Central memory CD4-positive, alpha-beta T cell (primary cell): ENCODE measurements at regions not wholly inside any gene's neighbourhood (a gene's known extent, or its start where the extent isn't known, plus 50 kb on each side); places are given as distances from the start of the nearest gene placed in this dataset.
"Not testable (repeated sequence)": the region's sequence is repeated elsewhere in the genome, so short reads cannot be mapped to it uniquely, and the experiment has no call there.

Experiments
- DNase-seq: peaks from one replicate; pipeline ENCODE4 v3.0.0; 2022

GRCh38 chr7:142495301-142495700 is 237.4 kb upstream of the PRSS58 start:
- DNase-seq, result not testable (repeated sequence)

- DNase-seq, result no peak
Measured at GRCh38 chr7:142494021-142494420, 236.2 kb upstream of the PRSS58 start.

GRCh38 chr7:142488842-142489241 is 231.0 kb upstream of the PRSS58 start:
- no peak for DNase-seq

GRCh38 chr7:142488036-142488633 is 230.3 kb upstream of the PRSS58 start:
- DNase-seq, result no peak

GRCh38 chr7:142487565-142487964 is 229.7 kb upstream of the PRSS58 start:
- DNase-seq, result not testable (repeated sequence)

GRCh38 chr7:142487124-142487523 is 229.3 kb upstream of the PRSS58 start:
- no peak for DNase-seq

GRCh38 chr7:142485617-142486226 is 227.9 kb upstream of the PRSS58 start:
- peak; percentile 19 for DNase-seq

- DNase-seq, result no peak
Measured at GRCh38 chr7:142483659-142484317, 225.9 kb upstream of the PRSS58 start.

GRCh38 chr7:142482891-142483658 is 225.2 kb upstream of the PRSS58 start:
- peak; percentile 44 for DNase-seq

- no peak for DNase-seq
Measured at GRCh38 chr7:142481548-142481947, 223.7 kb upstream of the PRSS58 start.

- DNase-seq, result no peak
Measured at GRCh38 chr7:142478479-142479220, 220.8 kb upstream of the PRSS58 start.

- DNase-seq, result not testable (repeated sequence)
Measured at GRCh38 chr7:142477801-142478200, 219.9 kb upstream of the PRSS58 start.

GRCh38 chr7:142477079-142477651 is 219.3 kb upstream of the PRSS58 start:
- DNase-seq, result no peak

GRCh38 chr7:142476077-142476476 is 218.2 kb upstream of the PRSS58 start:
- DNase-seq, result no peak

- DNase-seq, result no peak
Measured at GRCh38 chr7:142471820-142472219, 214.0 kb upstream of the PRSS58 start.

GRCh38 chr7:142470544-142470830 is 212.6 kb upstream of the PRSS58 start:
- DNase-seq, result no peak

- no peak for DNase-seq
Measured at GRCh38 chr7:142469696-142470543, 212.1 kb upstream of the PRSS58 start.

- no peak for DNase-seq
Measured at GRCh38 chr7:142468871-142469665, 211.2 kb upstream of the PRSS58 start.

GRCh38 chr7:142467056-142467655 is 209.3 kb upstream of the PRSS58 start:
- DNase-seq, result not testable (repeated sequence)

- peak; percentile 12 for DNase-seq
Measured at GRCh38 chr7:142463401-142463850, 205.6 kb upstream of the PRSS58 start.
